Hepatocyte (in vitro differentiated cells): ENCODE measurements at regions not wholly inside any gene's neighbourhood (a gene's known extent, or its start where the extent isn't known, plus 50 kb on each side); places are given as distances from the start of the nearest gene placed in this dataset.

Source experiments
- DNase-seq: peaks from one replicate; pipeline ENCODE4 v3.0.0-alpha.2; 2016; ENCODE audit warnings: low spot score
- H2AFZ ChIP-seq: fragments of 200-600 bp; sonication (generic); 2 replicates; pipeline ENCODE4 v1.6.0; 2016; ENCODE audit warnings: antibody characterized with exemption, mild to moderate bottlenecking
- H3K27ac ChIP-seq: fragments of 200-600 bp; sonication (generic); 2 replicates; pipeline ENCODE4 v1.5.1; 2016; ENCODE audit warnings: mild to moderate bottlenecking
- H3K27me3 ChIP-seq: fragments of 200-600 bp; sonication (generic); 2 replicates; pipeline ENCODE4 v1.6.1; 2016
- H3K36me3 ChIP-seq: fragments of 200-600 bp; sonication (generic); replicated peaks from 2 replicates; pipeline ENCODE4 v1.5.1; 2016; ENCODE audit warnings: low read depth; ENCODE audit not compliant: insufficient read depth
- H3K4me1 ChIP-seq: fragments of 200-600 bp; sonication (generic); 2 replicates; pipeline ENCODE4 v1.5.1; 2016; ENCODE audit warnings: mild to moderate bottlenecking, moderate library complexity; ENCODE audit not compliant: insufficient read depth
- H3K4me2 ChIP-seq: fragments of 200-600 bp; sonication (generic); 2 replicates; pipeline ENCODE4 v1.6.0; 2016
- H3K4me3 ChIP-seq: fragments of 200-600 bp; sonication (generic); 2 replicates; pipeline ENCODE4 v1.5.1; 2016; ENCODE audit warnings: mild to moderate bottlenecking
- H3K79me2 ChIP-seq: fragments of 200-600 bp; sonication (generic); 2 replicates; pipeline ENCODE4 v1.6.0; 2017; ENCODE audit warnings: mild to moderate bottlenecking
- H3K9me2 ChIP-seq: fragments of 200-600 bp; sonication (generic); replicated peaks from 2 replicates; pipeline ENCODE4 v1.6.0; 2017; ENCODE audit warnings: mild to moderate bottlenecking; ENCODE audit not compliant: insufficient read depth
- H3K9me3 ChIP-seq: fragments of 200-600 bp; sonication (generic); 2 replicates; pipeline ENCODE4 v1.5.1; 2016; ENCODE audit warnings: low read depth, mild to moderate bottlenecking
- H4K20me1 ChIP-seq: fragments of 200-600 bp; sonication (generic); 2 replicates; pipeline ENCODE4 v1.6.0; 2016; ENCODE audit warnings: mild to moderate bottlenecking; ENCODE audit not compliant: insufficient read depth, poor library complexity, severe bottlenecking
- EZH2 ChIP-seq: fragments of 200-600 bp; sonication (generic); IDR thresholded peaks from 2 replicates; pipeline ENCODE4 v1.6.1; 2016; ENCODE audit warnings: antibody characterized with exemption, mild to moderate bottlenecking, borderline replicate concordance
- EZH2phosphoT487 ChIP-seq: fragments of 200-600 bp; sonication (generic); IDR thresholded peaks from one replicate; pipeline ENCODE4 v1.6.1; 2018; ENCODE audit warnings: antibody characterized with exemption, mild to moderate bottlenecking, low read depth, moderate library complexity; ENCODE audit not compliant: unreplicated experiment, severe bottlenecking
- whole genome bisulfite sequencing: methylation state at CpG from one replicate; pipeline ENCODE4 v1.1.6; 2016; ENCODE audit warnings: low lambda C conversion rate; ENCODE audit errors: missing lambda C conversion rate; 5-methylcytosine and 5-hydroxymethylcytosine counted together
- TF ChIP-seq, protein P1 (sequence below): fragments of 200-600 bp; sonication (generic); IDR thresholded peaks from 2 replicates; pipeline ENCODE4 v1.5.1; 2016; ENCODE audit warnings: antibody characterized with exemption, mild to moderate bottlenecking; ENCODE audit not compliant: poor library complexity

DNA sequence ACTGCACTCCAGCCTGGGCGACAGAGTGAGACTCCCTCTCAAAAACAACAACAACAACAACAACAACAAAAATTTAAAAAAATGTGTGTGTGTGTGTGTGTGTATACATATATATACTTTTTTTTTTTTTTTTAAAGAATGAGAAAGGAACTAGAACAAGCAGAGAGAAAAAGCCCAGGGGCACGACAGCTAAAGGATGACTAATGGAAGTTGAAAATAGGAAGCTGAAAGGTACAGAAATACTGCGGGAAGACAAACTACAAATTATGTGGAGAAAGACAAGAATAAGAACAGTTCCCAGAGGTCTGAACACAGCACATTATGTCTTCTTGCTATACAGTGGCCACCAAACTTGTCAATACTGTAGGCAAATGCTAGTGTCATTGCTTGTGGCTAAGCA lies 141.9 kb upstream of the PRSS1 start:
- 80% methylated on average over 3 of the region's 3 CpGs for WGBS
- Histone ChIP-seq H3K9me3 (no peaks in the 10 kb centered on the region), H3K27ac (no peak overlapping the region), H3K4me1 (no peaks in the 10 kb centered on the region), H3K4me3 (no peak overlapping the region), H4K20me1 (no peaks in the 10 kb centered on the region), H3K9me2 (no peaks in the 10 kb centered on the region), H3K27me3 (peaks cover 4% of the 10 kb centered on the region), H3K36me3 (no peaks in the 10 kb centered on the region), H2AFZ (no peak overlapping the region), H3K79me2 (no peaks in the 10 kb centered on the region), H3K4me2 (no peak overlapping the region)
- TF ChIP-seq EZH2phosphoT487: no peak
- TF ChIP-seq, protein P1, sequence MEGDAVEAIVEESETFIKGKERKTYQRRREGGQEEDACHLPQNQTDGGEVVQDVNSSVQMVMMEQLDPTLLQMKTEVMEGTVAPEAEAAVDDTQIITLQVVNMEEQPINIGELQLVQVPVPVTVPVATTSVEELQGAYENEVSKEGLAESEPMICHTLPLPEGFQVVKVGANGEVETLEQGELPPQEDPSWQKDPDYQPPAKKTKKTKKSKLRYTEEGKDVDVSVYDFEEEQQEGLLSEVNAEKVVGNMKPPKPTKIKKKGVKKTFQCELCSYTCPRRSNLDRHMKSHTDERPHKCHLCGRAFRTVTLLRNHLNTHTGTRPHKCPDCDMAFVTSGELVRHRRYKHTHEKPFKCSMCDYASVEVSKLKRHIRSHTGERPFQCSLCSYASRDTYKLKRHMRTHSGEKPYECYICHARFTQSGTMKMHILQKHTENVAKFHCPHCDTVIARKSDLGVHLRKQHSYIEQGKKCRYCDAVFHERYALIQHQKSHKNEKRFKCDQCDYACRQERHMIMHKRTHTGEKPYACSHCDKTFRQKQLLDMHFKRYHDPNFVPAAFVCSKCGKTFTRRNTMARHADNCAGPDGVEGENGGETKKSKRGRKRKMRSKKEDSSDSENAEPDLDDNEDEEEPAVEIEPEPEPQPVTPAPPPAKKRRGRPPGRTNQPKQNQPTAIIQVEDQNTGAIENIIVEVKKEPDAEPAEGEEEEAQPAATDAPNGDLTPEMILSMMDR: no peak
- TF ChIP-seq EZH2: no peak
- DNase-seq: no peak

DNA sequence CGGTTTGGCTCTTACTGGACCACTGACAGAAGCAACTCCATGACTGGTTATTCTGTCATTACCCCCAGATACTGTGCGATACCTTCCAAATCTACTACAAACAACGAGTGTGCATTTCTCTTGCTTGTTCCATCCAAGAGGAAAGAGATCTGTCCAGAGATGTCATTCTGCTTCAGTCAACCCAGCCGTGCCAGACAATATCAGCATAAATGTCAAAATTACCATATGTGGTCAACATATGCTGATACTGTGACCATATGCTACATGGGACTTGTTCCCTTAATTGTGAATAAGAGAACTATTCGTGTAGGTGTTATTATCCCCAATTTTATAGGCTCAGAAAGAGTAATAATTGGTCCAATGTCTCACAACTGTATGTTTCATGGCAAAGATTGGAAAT lies 143.2 kb upstream of the PRSS1 start:
- no peak overlapping the region for H3K4me2 ChIP-seq
- H3K9me2 ChIP-seq: no peaks in the 10 kb centered on the region
- H3K4me1 ChIP-seq: no peaks in the 10 kb centered on the region
- no peaks in the 10 kb centered on the region for H3K36me3 ChIP-seq
- TF ChIP-seq EZH2: no peak
- TF ChIP-seq, protein P1: no peak
- TF ChIP-seq EZH2phosphoT487: no peak
- H3K4me3 ChIP-seq: no peak overlapping the region
- H3K27me3 ChIP-seq: peaks cover 4% of the 10 kb centered on the region
- no peak overlapping the region for H2AFZ ChIP-seq
- H3K79me2 ChIP-seq: no peaks in the 10 kb centered on the region
- WGBS: 86% methylated on average over 5 of the region's 5 CpGs
- H3K27ac ChIP-seq: no peak overlapping the region
- H4K20me1 ChIP-seq: no peaks in the 10 kb centered on the region
- H3K9me3 ChIP-seq: no peaks in the 10 kb centered on the region
- no peak for DNase-seq

DNA sequence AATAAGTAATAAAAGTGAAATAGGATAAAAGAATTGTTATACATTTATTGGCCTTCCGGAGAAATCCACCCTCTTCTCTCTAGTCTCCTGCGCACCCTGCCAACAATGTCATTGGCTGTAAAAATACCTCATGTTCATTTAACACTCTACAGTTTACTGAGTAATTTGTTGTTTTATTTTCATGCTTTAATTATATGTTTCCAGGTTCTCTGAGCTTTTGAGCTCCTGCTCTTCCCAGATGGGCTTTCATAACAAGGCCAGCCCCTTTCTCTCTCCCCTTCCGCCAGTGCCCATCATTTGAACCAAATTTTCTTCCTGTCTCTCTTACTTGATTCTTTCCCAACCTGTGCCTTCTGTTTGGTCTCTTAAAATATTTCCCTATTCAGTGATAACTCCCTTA lies 144.6 kb upstream of the PRSS1 start:
- no peak for TF ChIP-seq EZH2
- TF ChIP-seq, protein P1: no peak
- TF ChIP-seq EZH2phosphoT487: no peak
- Histone ChIP-seq H3K4me1 (no peaks in the 10 kb centered on the region), H3K79me2 (no peaks in the 10 kb centered on the region), H2AFZ (no peak overlapping the region), H3K36me3 (no peaks in the 10 kb centered on the region), H3K9me3 (no peaks in the 10 kb centered on the region), H3K27ac (no peak overlapping the region), H3K27me3 (peaks cover 8% of the 10 kb centered on the region), H4K20me1 (no peaks in the 10 kb centered on the region), H3K4me3 (no peak overlapping the region), H3K4me2 (no peak overlapping the region), H3K9me2 (no peaks in the 10 kb centered on the region)
- DNase-seq: no peak
- 87% methylated on average over 3 of the region's 3 CpGs for WGBS

DNA sequence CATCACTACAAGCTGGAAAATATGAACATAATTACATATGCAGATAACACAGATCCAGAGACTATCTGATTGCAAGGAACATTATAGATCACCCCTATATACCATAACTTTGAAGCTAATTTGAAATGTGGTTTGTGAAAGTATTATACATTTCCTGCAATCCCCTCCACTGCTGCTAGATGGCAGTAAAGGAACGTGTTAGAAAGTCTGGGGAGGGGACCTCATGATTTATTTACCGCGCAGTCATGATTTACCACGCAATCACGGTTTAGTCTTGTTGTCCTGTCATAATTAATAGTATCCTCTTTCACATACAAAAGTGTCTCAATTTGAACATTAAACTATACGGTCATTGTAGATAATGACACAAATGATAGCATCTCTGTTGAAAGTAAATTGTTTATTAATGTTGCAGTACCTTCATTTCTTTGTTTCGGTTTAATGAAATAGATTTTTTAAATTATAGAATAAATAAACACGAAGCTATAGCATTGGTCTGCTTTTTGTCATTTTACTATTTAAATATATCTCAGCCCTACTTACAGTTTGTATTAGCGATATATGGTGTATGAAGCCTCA lies 145.3 kb upstream of the PRSS1 start:
- Histone ChIP-seq H3K9me2 (no peaks in the 10 kb centered on the region), H3K9me3 (no peaks in the 10 kb centered on the region), H3K27ac (no peak overlapping the region), H2AFZ (no peak overlapping the region), H4K20me1 (no peaks in the 10 kb centered on the region), H3K4me2 (peak overlapping the region; percentile 58), H3K79me2 (no peaks in the 10 kb centered on the region), H3K36me3 (no peaks in the 10 kb centered on the region), H3K27me3 (peaks cover 8% of the 10 kb centered on the region), H3K4me1 (no peaks in the 10 kb centered on the region), H3K4me3 (no peak overlapping the region)
- TF ChIP-seq, protein P1: peak; percentile 94
- TF ChIP-seq EZH2: no peak
- WGBS: 24% methylated on average over 9 of the region's 9 CpGs
- DNase-seq: peak; percentile 73
